HG02623 (cell line): ENCODE measurements at regions not wholly inside any gene's neighbourhood (a gene's known extent, or its start where the extent isn't known, plus 50 kb on each side); places are given as distances from the start of the nearest gene placed in this dataset.

Source experiments
- ATAC-seq: cut with Tn5 transposase; IDR thresholded peaks from one replicate; pipeline ENCODE4 v1.9.1; 2021; ENCODE audit warnings: moderate library complexity; ENCODE audit not compliant: unreplicated experiment

GRCh38 chr18:40417501-40417900 lies 1537.5 kb upstream of the PIK3C3 start:
- no peak for ATAC-seq

GRCh38 chr18:40415821-40416220 lies 1539.2 kb upstream of the PIK3C3 start:
- no peak for ATAC-seq

- no peak for ATAC-seq
These were observed 1539.8 kb upstream of the PIK3C3 start for GRCh38 chr18:40415176-40415791.

GRCh38 chr18:40414155-40414754 lies 1540.8 kb upstream of the PIK3C3 start:
- no peak for ATAC-seq

GRCh38 chr18:40413160-40413559 lies 1541.9 kb upstream of the PIK3C3 start:
- no peak for ATAC-seq

GRCh38 chr18:40412410-40412809 lies 1542.6 kb upstream of the PIK3C3 start:
- ATAC-seq, result no peak

GRCh38 chr18:40407909-40408308 lies 1547.1 kb upstream of the PIK3C3 start:
- ATAC-seq, result no peak

GRCh38 chr18:40404284-40404683 lies 1550.8 kb upstream of the PIK3C3 start:
- no peak for ATAC-seq

- no peak for ATAC-seq
These were observed 1553.0 kb upstream of the PIK3C3 start for GRCh38 chr18:40402052-40402451.

- ATAC-seq, result no peak
These were observed 1566.9 kb upstream of the PIK3C3 start for GRCh38 chr18:40388121-40388520.

GRCh38 chr18:40387130-40387787 lies 1567.8 kb upstream of the PIK3C3 start:
- ATAC-seq, result no peak

GRCh38 chr18:40382197-40382596 lies 1572.8 kb upstream of the PIK3C3 start:
- ATAC-seq, result no peak

- no peak for ATAC-seq
These were observed 1574.2 kb upstream of the PIK3C3 start for GRCh38 chr18:40380686-40381439.

- ATAC-seq, result no peak
These were observed 1579.2 kb upstream of the PIK3C3 start for GRCh38 chr18:40375837-40376236.

GRCh38 chr18:40371673-40372072 lies 1583.4 kb upstream of the PIK3C3 start:
- no peak for ATAC-seq

- no peak for ATAC-seq
These were observed 1587.5 kb upstream of the PIK3C3 start for GRCh38 chr18:40367576-40367975.

GRCh38 chr18:40366521-40366920 lies 1588.5 kb upstream of the PIK3C3 start:
- ATAC-seq, result no peak

GRCh38 chr18:40365526-40365925 lies 1589.5 kb upstream of the PIK3C3 start:
- no peak for ATAC-seq

GRCh38 chr18:40360558-40360957 lies 1594.5 kb upstream of the PIK3C3 start:
- no peak for ATAC-seq

GRCh38 chr18:40357536-40357935 lies 1597.5 kb upstream of the PIK3C3 start:
- ATAC-seq, result no peak

GRCh38 chr18:40356168-40356567 lies 1598.9 kb upstream of the PIK3C3 start:
- ATAC-seq, result no peak

GRCh38 chr18:40355726-40356125 lies 1599.3 kb upstream of the PIK3C3 start:
- ATAC-seq, result no peak
